SJCRH30 (cell line): ENCODE measurements at regions not wholly inside any gene's neighbourhood (a gene's known extent, or its start where the extent isn't known, plus 50 kb on each side); places are given as distances from the start of the nearest gene placed in this dataset.

Source experiments
- DNase-seq, 2 experiments: peaks; one replicate each; pipeline ENCODE4 v3.0.0-alpha.2; 2015 to 2020
- H3K27ac ChIP-seq: fragments of 250-450 bp; sonication (Bioruptor Pico); 2 replicates; pipeline ENCODE4 v1.5.1; 2020; ENCODE audit warnings: mild to moderate bottlenecking, moderate library complexity
- H3K27me3 ChIP-seq: fragments of 250-450 bp; sonication (Bioruptor Pico); 2 replicates; pipeline ENCODE4 v1.5.1; 2020; ENCODE audit warnings: mild to moderate bottlenecking, moderate library complexity
- H3K36me3 ChIP-seq: fragments of 250-450 bp; sonication (Bioruptor Pico); 2 replicates; pipeline ENCODE4 v1.5.1; 2020; ENCODE audit warnings: mild to moderate bottlenecking, moderate library complexity
- H3K4me1 ChIP-seq: fragments of 250-450 bp; sonication (Bioruptor Pico); 2 replicates; pipeline ENCODE4 v1.5.1; 2020; ENCODE audit warnings: mild to moderate bottlenecking, moderate library complexity
- H3K4me3 ChIP-seq: fragments of 250-450 bp; sonication (Bioruptor Pico); 2 replicates; pipeline ENCODE4 v1.5.1; 2020; ENCODE audit warnings: mild to moderate bottlenecking, moderate library complexity
- H3K9me3 ChIP-seq: fragments of 250-450 bp; sonication (Bioruptor Pico); replicated peaks from 2 replicates; pipeline ENCODE4 v1.5.1; 2020; ENCODE audit warnings: mild to moderate bottlenecking, moderate library complexity

GRCh38 chr22:49274754-49275380 is 552.8 kb downstream of the BRD1 start:
- no peak overlapping the region for H3K4me3 ChIP-seq

GRCh38 chr22:49272546-49273125 is 555.0 kb downstream of the BRD1 start:
- no peak for DNase-seq
- H3K36me3 ChIP-seq: no peaks in the 10 kb centered on the region
- H3K4me1 ChIP-seq: no peaks in the 10 kb centered on the region
- no peaks in the 10 kb centered on the region for H3K9me3 ChIP-seq
- H3K27me3 ChIP-seq: peaks cover 52% of the 10 kb centered on the region
- no peak overlapping the region for H3K27ac ChIP-seq
- H3K4me3 ChIP-seq: no peak overlapping the region

More at GRCh38 chr22:49274754-49275380, 552.8 kb downstream of the BRD1 start:
- Histone ChIP-seq H3K36me3 (no peaks in the 10 kb centered on the region), H3K27ac (no peak overlapping the region), H3K27me3 (peaks cover 63% of the 10 kb centered on the region), H3K9me3 (no peaks in the 10 kb centered on the region), H3K4me1 (no peaks in the 10 kb centered on the region)
- no peak for DNase-seq

- no peak overlapping the region for H3K27ac ChIP-seq
- no peak for DNase-seq
- peaks cover 52% of the 10 kb centered on the region for H3K27me3 ChIP-seq
- no peaks in the 10 kb centered on the region for H3K9me3 ChIP-seq
- no peak overlapping the region for H3K4me3 ChIP-seq
- no peaks in the 10 kb centered on the region for H3K36me3 ChIP-seq
- H3K4me1 ChIP-seq: no peaks in the 10 kb centered on the region
Observed at GRCh38 chr22:49271831-49272230, 555.8 kb downstream of the BRD1 start.

- Histone ChIP-seq H3K9me3 (no peaks in the 10 kb centered on the region), H3K27ac (no peak overlapping the region), H3K4me1 (no peaks in the 10 kb centered on the region), H3K27me3 (peaks cover 54% of the 10 kb centered on the region), H3K4me3 (no peak overlapping the region), H3K36me3 (no peaks in the 10 kb centered on the region)
- no peak for DNase-seq
Observed at GRCh38 chr22:49271369-49271727, 556.3 kb downstream of the BRD1 start.

GRCh38 chr22:49270595-49271368 is 556.9 kb downstream of the BRD1 start:
- no peaks in the 10 kb centered on the region for H3K4me1 ChIP-seq
- H3K27ac ChIP-seq: no peak overlapping the region
- H3K4me3 ChIP-seq: no peak overlapping the region
- H3K27me3 ChIP-seq: peaks cover 55% of the 10 kb centered on the region
- H3K36me3 ChIP-seq: no peaks in the 10 kb centered on the region
- no peak for DNase-seq
- H3K9me3 ChIP-seq: no peaks in the 10 kb centered on the region

GRCh38 chr22:49269928-49270327 is 557.7 kb downstream of the BRD1 start:
- no peaks in the 10 kb centered on the region for H3K4me1 ChIP-seq
- no peaks in the 10 kb centered on the region for H3K9me3 ChIP-seq
- no peak for DNase-seq
- no peaks in the 10 kb centered on the region for H3K36me3 ChIP-seq
- no peak overlapping the region for H3K27ac ChIP-seq
- peaks cover 56% of the 10 kb centered on the region for H3K27me3 ChIP-seq
- no peak overlapping the region for H3K4me3 ChIP-seq

- no peak for DNase-seq
- H3K9me3 ChIP-seq: no peaks in the 10 kb centered on the region
- H3K27ac ChIP-seq: no peak overlapping the region
- H3K27me3 ChIP-seq: peaks cover 60% of the 10 kb centered on the region
- no peaks in the 10 kb centered on the region for H3K4me1 ChIP-seq
- no peaks in the 10 kb centered on the region for H3K36me3 ChIP-seq
- H3K4me3 ChIP-seq: no peak overlapping the region
Observed at GRCh38 chr22:49269371-49269770, 558.3 kb downstream of the BRD1 start.

GRCh38 chr22:49268924-49269323 is 558.7 kb downstream of the BRD1 start:
- Histone ChIP-seq H3K27me3 (peaks cover 60% of the 10 kb centered on the region), H3K4me3 (no peak overlapping the region), H3K27ac (no peak overlapping the region), H3K36me3 (no peaks in the 10 kb centered on the region), H3K4me1 (no peaks in the 10 kb centered on the region), H3K9me3 (no peaks in the 10 kb centered on the region)
- no peak for DNase-seq

GRCh38 chr22:49267996-49268395 is 559.7 kb downstream of the BRD1 start:
- H3K4me1 ChIP-seq: no peaks in the 10 kb centered on the region
- no peak for DNase-seq
- H3K27ac ChIP-seq: no peak overlapping the region
- no peaks in the 10 kb centered on the region for H3K36me3 ChIP-seq
- H3K9me3 ChIP-seq: no peaks in the 10 kb centered on the region
- peaks cover 55% of the 10 kb centered on the region for H3K27me3 ChIP-seq
- no peak overlapping the region for H3K4me3 ChIP-seq

- H3K27me3 ChIP-seq: peaks cover 50% of the 10 kb centered on the region
- H3K27ac ChIP-seq: no peak overlapping the region
- H3K4me3 ChIP-seq: no peak overlapping the region
- no peaks in the 10 kb centered on the region for H3K4me1 ChIP-seq
- H3K36me3 ChIP-seq: no peaks in the 10 kb centered on the region
- peak in 1 of 2 experiments; percentile 1 for DNase-seq
- no peaks in the 10 kb centered on the region for H3K9me3 ChIP-seq
Observed at GRCh38 chr22:49266561-49267519, 560.8 kb downstream of the BRD1 start.

GRCh38 chr22:49264696-49265095 is 563.0 kb downstream of the BRD1 start:
- no peaks in the 10 kb centered on the region for H3K36me3 ChIP-seq
- H3K4me3 ChIP-seq: no peak overlapping the region
- H3K27ac ChIP-seq: no peak overlapping the region
- H3K9me3 ChIP-seq: no peaks in the 10 kb centered on the region
- no peaks in the 10 kb centered on the region for H3K4me1 ChIP-seq
- peaks cover 59% of the 10 kb centered on the region for H3K27me3 ChIP-seq
- DNase-seq: peak in 1 of 2 experiments; percentile 1

GRCh38 chr22:49263101-49263500 is 564.6 kb downstream of the BRD1 start:
- H3K9me3 ChIP-seq: no peaks in the 10 kb centered on the region
- no peak for DNase-seq
- H3K27me3 ChIP-seq: peaks cover 60% of the 10 kb centered on the region
- no peaks in the 10 kb centered on the region for H3K4me1 ChIP-seq
- no peak overlapping the region for H3K27ac ChIP-seq
- no peaks in the 10 kb centered on the region for H3K36me3 ChIP-seq
- no peak overlapping the region for H3K4me3 ChIP-seq

- no peaks in the 10 kb centered on the region for H3K9me3 ChIP-seq
- no peak overlapping the region for H3K4me3 ChIP-seq
- no peaks in the 10 kb centered on the region for H3K36me3 ChIP-seq
- DNase-seq: peak in 1 of 2 experiments; percentile 1
- H3K4me1 ChIP-seq: no peaks in the 10 kb centered on the region
- H3K27me3 ChIP-seq: peaks cover 62% of the 10 kb centered on the region
- H3K27ac ChIP-seq: no peak overlapping the region
Observed at GRCh38 chr22:49262167-49262566, 565.5 kb downstream of the BRD1 start.

- no peaks in the 10 kb centered on the region for H3K36me3 ChIP-seq
- H3K9me3 ChIP-seq: no peaks in the 10 kb centered on the region
- H3K27me3 ChIP-seq: peaks cover 57% of the 10 kb centered on the region
- no peaks in the 10 kb centered on the region for H3K4me1 ChIP-seq
- peak in 1 of 2 experiments; percentile 1 for DNase-seq
- H3K4me3 ChIP-seq: no peak overlapping the region
- no peak overlapping the region for H3K27ac ChIP-seq
Observed at GRCh38 chr22:49261616-49262015, 566.1 kb downstream of the BRD1 start.
